Activated T-helper 17 cell treated with anti-CD3 and anti-CD28 coated beads, Interleukin-2, amount 50 U/mL, for 72 hours (primary cell): ENCODE measurements at regions not wholly inside any gene's neighbourhood (a gene's known extent, or its start where the extent isn't known, plus 50 kb on each side); places are given as distances from the start of the nearest gene placed in this dataset.

Experiments
- ATAC-seq: fragments of 150-1000 bp; cut with Tn5 transposase; replicated peaks from 2 replicates; pipeline ENCODE4 v1.10.0; 2021; ENCODE audit warnings: mild to moderate bottlenecking, moderate library complexity
- H3K27ac Mint-ChIP-seq: one replicate; pipeline ENCODE4 v1.8.0; 2022; ENCODE audit warnings: mixed read lengths
- H3K27me3 Mint-ChIP-seq: one replicate; pipeline ENCODE4 v1.8.0; 2022; ENCODE audit warnings: mixed read lengths
- H3K36me3 Mint-ChIP-seq: one replicate; pipeline ENCODE4 v1.8.0; 2022; ENCODE audit warnings: low read depth, mild to moderate bottlenecking, mixed read lengths
- H3K4me1 Mint-ChIP-seq: one replicate; pipeline ENCODE4 v1.8.0; 2022; ENCODE audit warnings: mixed read lengths
- H3K4me3 Mint-ChIP-seq: one replicate; pipeline ENCODE4 v1.8.0; 2022; ENCODE audit warnings: mild to moderate bottlenecking, mixed read lengths
- H3K9me3 Mint-ChIP-seq: one replicate; pipeline ENCODE4 v1.8.0; 2022; ENCODE audit warnings: mixed read lengths

DNA sequence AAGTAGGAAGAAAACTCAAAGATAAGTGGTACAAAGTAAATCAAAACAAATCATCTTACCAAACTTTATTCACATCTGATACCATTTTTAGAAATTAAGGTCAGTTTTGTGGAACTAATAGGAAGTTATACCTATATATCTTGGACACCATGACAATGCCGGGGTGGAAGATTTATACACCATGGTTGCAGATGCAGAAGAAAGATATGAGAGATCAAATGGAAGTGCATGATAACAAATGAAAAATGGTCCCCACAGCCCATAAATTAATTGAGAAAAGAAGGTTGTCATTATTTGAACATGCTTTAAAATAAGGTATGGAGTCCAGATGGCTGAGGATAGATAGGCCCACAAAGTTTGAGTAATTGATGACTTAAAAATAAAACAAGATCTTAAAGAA, 276.8 kb downstream of the TSHZ3 start:
- H3K27ac Mint-ChIP-seq: no peak overlapping the region
- H3K4me3 Mint-ChIP-seq: no peak overlapping the region
- no peaks in the 10 kb centered on the region for H3K4me1 Mint-ChIP-seq
- ATAC-seq: no peak
- peaks cover 40% of the 10 kb centered on the region for H3K27me3 Mint-ChIP-seq
- no peaks in the 10 kb centered on the region for H3K36me3 Mint-ChIP-seq
- no peaks in the 10 kb centered on the region for H3K9me3 Mint-ChIP-seq

DNA sequence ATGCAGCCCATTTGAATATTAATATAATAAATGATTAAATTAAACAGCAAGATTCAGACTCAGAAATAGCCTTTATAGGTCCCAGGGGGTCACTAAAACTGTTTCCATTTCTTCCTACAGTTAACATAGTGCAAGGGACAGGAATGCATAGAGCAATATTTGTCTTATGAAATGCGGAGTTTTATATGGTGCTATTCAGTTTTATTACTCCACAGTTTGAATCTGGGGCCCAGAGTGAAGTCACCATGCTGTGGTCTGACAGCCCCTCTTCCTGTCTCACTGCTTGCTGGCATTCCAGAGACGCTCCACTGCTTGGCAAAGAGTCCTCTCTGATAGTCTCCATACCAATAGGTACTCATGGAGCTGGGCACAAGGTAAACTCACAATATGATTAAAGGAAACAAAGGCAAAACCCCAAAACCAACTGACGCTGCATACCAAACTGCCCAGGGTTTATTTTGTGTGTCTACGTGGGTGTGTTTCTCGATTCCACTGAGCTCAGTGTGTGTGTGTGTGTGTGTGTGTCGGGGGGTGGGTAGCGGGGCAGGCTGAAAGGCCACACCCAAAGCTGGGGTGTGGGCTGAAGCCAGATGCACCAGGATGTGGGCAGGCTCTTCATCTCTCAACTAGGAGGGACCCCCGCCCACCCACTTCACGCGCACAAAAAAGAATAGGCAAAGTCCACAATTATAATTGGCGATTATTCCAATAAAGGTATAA, 277.9 kb downstream of the TSHZ3 start:
- no peak for ATAC-seq
- Mint-ChIP-seq H3K4me1 (no peaks in the 10 kb centered on the region), H3K27ac (no peak overlapping the region), H3K9me3 (no peaks in the 10 kb centered on the region), H3K4me3 (no peak overlapping the region), H3K27me3 (peaks cover 44% of the 10 kb centered on the region), H3K36me3 (no peaks in the 10 kb centered on the region)

DNA sequence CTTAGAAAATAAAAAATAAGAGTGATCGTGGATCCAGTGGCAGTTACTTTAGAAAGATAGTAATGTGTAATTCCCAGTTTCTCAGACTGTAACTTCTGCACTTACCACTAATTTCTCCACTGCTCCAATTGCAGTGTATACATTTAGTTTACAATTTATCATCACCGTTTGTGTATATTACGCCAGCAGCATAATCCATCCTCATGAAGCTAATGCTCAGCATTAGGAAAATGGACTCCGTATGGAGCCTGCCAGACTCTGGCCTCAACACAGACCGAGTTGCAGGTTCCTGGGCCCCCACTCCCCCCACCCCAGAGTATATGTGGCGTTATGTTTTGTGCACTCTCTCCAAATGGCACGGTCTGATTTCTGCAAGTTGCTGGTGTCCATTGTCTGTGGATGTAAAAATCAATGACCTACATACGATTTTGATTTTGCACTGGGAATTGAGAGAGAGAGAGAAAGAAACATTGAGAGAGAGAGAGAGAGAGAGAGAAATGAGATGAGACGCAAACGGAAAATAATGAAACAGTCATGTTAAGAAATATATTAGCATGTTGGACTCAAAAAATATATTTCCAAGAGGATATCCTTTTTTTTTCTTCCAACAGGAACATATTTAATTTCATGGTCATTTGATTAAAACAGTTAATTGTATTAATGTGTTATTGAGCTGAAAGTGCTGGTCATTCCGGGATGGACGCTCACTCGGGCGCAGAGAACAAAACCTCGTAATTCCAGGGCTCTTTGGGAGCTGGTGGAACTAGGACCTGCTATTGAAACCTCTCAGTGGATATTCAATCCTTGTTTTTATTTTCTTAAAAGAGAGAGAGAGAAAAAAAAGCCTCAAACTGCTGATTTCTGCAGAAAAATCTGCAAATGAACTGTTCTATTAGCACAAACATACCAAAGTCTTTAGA, 278.8 kb downstream of the TSHZ3 start:
- H3K4me3 Mint-ChIP-seq: no peak overlapping the region
- H3K9me3 Mint-ChIP-seq: no peaks in the 10 kb centered on the region
- H3K4me1 Mint-ChIP-seq: no peaks in the 10 kb centered on the region
- peaks cover 40% of the 10 kb centered on the region for H3K27me3 Mint-ChIP-seq
- ATAC-seq: no peak
- no peak overlapping the region for H3K27ac Mint-ChIP-seq
- no peaks in the 10 kb centered on the region for H3K36me3 Mint-ChIP-seq

DNA sequence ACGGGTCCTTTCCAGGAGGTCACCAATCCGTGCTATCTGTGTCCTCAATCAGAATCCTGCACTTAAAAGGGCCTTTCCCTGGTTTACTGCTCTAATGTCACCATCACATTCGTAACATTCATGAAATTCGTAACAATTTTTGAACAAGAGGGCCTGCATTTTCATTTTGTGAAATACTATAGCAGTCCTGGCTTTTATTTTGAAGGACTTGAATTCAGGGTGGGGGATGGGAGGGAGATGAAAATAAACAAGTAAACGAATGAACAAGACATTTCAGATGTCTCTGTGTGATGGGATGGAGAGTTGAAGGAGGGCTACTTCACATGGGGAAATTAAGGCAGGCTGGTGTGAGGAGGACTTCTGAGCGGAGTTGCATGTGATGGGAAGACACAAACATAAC, 281.0 kb downstream of the TSHZ3 start:
- Mint-ChIP-seq H3K4me1 (no peaks in the 10 kb centered on the region), H3K27ac (no peak overlapping the region), H3K27me3 (peaks cover 27% of the 10 kb centered on the region), H3K36me3 (no peaks in the 10 kb centered on the region), H3K9me3 (no peaks in the 10 kb centered on the region), H3K4me3 (no peak overlapping the region)
- no peak for ATAC-seq

DNA sequence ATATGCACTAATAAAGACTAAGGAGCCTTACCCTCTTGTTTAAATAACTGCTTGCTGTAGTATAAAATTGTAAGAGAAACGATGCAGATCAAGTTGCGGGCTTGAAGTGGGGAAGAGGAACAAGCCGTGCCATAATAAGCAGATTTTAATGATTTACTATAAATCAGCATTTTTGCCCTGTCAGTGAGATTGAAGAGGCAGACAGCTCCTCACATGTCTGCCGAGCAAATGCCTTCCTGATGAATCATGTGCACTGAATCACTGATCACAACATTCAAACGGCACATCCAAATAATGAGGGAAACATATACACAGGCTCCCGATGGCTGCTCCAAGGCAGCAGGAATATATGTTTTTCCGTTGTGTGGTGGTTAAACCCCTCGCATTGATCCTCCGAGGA, 282.9 kb downstream of the TSHZ3 start:
- Mint-ChIP-seq H3K4me3 (no peak overlapping the region), H3K9me3 (no peaks in the 10 kb centered on the region), H3K27ac (no peak overlapping the region), H3K36me3 (no peaks in the 10 kb centered on the region), H3K4me1 (no peaks in the 10 kb centered on the region), H3K27me3 (peaks cover 31% of the 10 kb centered on the region)
- no peak for ATAC-seq

DNA sequence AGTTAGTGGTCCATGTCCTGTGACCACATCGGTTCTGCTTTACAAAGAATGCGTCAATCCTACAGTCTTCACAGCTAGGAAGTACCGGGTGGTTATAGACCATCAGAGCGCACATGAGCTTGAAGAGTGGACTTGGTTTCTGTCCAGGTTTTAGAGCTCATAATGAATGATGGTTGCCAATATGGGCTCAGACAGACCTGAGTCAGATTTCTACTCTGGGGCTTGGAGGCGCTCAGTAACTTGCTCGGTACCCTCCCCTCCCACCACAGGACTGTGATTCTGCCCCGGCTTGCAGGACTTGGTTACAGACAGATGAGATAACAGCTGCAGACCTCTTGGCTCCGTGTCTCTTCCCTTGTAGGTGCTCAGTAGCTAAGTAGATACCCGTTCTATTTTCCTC, 284.7 kb downstream of the TSHZ3 start:
- no peaks in the 10 kb centered on the region for H3K9me3 Mint-ChIP-seq
- no peaks in the 10 kb centered on the region for H3K36me3 Mint-ChIP-seq
- no peaks in the 10 kb centered on the region for H3K4me1 Mint-ChIP-seq
- ATAC-seq: no peak
- peaks cover 30% of the 10 kb centered on the region for H3K27me3 Mint-ChIP-seq
- no peak overlapping the region for H3K4me3 Mint-ChIP-seq
- H3K27ac Mint-ChIP-seq: no peak overlapping the region

DNA sequence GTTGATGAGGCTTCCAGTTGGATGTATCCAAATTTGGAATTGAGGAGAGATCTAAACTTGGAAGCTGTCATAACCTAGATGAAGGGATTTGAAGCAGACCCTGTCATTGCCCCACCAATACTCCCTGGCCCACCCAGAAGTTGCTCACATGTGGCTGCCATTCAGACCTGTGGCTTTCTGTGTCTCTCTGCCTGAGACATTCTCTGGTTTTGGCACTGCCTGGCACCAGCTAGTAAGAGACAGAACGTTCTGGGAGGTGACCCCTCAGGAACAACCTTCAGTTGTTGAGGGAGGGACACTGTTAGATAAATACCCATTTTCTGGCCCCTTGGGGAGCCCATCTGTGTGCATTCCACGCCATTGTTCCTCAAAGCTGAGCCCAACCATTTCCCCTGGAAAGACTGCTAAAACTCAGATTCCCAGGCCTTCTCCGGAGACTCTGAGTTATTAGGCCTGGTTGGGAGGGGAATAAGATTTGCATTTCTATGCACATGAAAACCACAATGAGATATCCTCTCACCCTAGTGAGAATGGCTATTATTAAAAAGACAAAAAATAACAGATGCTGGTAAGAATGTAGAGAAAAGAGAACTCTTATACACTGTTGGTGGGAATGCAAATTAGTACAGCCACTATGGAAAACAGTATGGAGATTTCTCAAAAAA, 290.4 kb downstream of the TSHZ3 start:
- no peaks in the 10 kb centered on the region for H3K9me3 Mint-ChIP-seq
- ATAC-seq: no peak

DNA sequence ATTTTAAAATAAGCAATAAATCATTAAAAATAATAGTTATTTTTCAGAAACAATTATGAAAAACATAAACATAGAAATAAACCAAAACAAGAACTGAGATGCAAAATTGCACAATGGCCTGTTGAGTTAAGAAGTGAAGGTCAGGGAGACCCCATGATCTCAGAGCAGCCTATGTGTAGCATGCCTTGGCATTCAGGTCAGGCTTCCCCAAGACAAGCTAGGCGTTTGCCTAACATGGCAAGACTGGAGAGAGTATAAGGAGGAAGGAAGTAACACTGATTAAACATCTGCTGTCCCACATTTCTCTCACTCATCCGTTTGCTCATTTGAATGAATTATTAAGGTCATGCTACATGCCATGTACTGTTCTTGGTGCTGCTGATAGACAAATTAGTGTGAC, 291.8 kb downstream of the TSHZ3 start:
- Mint-ChIP-seq H3K27ac (no peak overlapping the region), H3K4me1 (no peaks in the 10 kb centered on the region), H3K4me3 (no peak overlapping the region), H3K9me3 (no peaks in the 10 kb centered on the region), H3K36me3 (no peaks in the 10 kb centered on the region), H3K27me3 (peaks cover 34% of the 10 kb centered on the region)
- ATAC-seq: no peak

More for the DNA sequence above, 290.4 kb downstream of the TSHZ3 start:
- Mint-ChIP-seq H3K36me3 (no peaks in the 10 kb centered on the region), H3K27ac (no peak overlapping the region), H3K4me1 (no peaks in the 10 kb centered on the region), H3K27me3 (peaks cover 36% of the 10 kb centered on the region), H3K4me3 (no peak overlapping the region)

DNA sequence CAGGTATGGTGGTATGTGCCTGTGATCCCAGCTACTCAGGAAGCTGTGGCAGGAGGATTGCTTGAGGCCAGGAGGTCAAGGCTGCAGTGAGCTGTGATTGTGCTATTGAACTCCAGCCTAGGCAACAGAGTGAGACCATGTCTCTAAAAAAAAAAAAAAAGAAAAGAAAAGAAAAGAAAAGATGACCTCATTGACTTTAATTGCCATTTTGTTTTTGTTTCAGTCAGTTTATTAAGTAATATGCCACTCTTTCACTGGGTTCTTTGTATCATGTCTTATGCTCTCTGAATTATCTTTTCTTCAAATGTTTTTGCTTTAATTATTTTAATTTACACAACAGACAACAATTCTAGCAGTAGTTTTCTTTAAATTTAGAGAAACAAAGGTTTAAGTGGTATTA, 293.8 kb downstream of the TSHZ3 start:
- peaks cover 37% of the 10 kb centered on the region for H3K27me3 Mint-ChIP-seq
- H3K4me1 Mint-ChIP-seq: no peaks in the 10 kb centered on the region
- no peak overlapping the region for H3K27ac Mint-ChIP-seq
- no peaks in the 10 kb centered on the region for H3K9me3 Mint-ChIP-seq
- ATAC-seq: no peak
- no peak overlapping the region for H3K4me3 Mint-ChIP-seq
- no peaks in the 10 kb centered on the region for H3K36me3 Mint-ChIP-seq

DNA sequence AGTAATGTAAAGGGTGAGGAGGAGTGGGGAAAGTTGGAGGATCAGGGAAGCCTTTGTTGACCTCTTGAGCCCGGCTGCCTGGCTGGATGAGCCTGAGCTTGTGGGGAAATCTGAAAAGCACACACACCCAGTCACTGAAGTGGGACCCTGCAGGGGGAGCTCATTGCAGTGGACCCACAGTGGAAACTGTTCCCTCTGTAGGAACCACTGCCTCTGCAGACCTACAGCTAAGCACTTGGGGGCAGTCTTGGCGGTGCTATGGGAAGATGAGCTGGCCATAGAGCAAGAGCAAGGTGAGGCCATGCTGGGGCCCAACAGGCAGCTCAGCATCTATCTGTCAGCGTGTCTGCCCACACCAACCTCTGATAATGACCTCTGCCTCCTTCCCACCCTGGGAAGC, 294.8 kb downstream of the TSHZ3 start:
- H3K36me3 Mint-ChIP-seq: no peaks in the 10 kb centered on the region
- no peak overlapping the region for H3K27ac Mint-ChIP-seq
- H3K4me3 Mint-ChIP-seq: no peak overlapping the region
- H3K9me3 Mint-ChIP-seq: no peaks in the 10 kb centered on the region
- peak; percentile 75 for ATAC-seq
- H3K4me1 Mint-ChIP-seq: no peaks in the 10 kb centered on the region
- H3K27me3 Mint-ChIP-seq: peaks cover 32% of the 10 kb centered on the region

DNA sequence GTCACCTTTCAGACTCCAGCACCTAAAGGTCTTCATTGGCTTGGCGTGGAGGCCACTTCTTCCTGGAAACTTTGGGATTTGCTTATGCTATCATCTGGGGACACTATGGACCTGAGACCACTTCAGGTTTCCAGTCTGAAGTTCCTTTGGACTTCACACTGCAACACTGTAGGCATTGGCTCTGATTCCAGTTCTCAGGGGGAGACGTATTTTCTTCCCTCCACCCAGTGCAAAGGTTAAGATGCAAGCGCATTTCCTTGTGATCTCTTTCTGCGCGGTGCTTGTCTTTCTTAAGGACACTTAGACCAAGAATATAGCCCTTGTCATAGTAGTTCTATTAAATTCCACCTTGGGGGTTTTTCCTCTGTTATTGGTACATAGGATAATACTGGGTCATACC, 299.8 kb downstream of the TSHZ3 start:
- no peaks in the 10 kb centered on the region for H3K4me1 Mint-ChIP-seq
- no peak overlapping the region for H3K27ac Mint-ChIP-seq

DNA sequence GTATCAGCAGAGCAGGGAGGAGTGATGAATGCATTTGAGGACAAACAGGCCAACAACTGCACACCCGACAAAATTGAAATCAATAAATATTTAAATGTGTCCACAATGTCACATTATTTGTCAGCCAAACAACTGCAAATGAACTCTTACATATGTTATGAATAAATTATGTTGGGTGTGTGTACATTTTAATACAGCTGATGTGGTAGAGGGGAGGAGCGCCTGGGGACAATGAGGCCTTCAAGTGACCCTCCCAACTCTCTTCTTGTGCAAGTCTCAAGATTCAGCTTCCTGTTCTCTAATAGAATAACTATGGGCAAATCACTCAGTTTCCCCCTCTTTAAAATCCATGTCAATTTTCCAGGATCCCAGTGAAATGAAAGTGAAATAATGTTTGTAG, 303.2 kb downstream of the TSHZ3 start:
- no peaks in the 10 kb centered on the region for H3K36me3 Mint-ChIP-seq
- H3K27ac Mint-ChIP-seq: no peak overlapping the region
- H3K4me1 Mint-ChIP-seq: no peaks in the 10 kb centered on the region
- no peak for ATAC-seq
- H3K27me3 Mint-ChIP-seq: peaks cover 14% of the 10 kb centered on the region
- no peaks in the 10 kb centered on the region for H3K9me3 Mint-ChIP-seq
- no peak overlapping the region for H3K4me3 Mint-ChIP-seq

More for the DNA sequence above, 299.8 kb downstream of the TSHZ3 start:
- Mint-ChIP-seq H3K27me3 (peaks cover 23% of the 10 kb centered on the region), H3K36me3 (no peaks in the 10 kb centered on the region), H3K9me3 (no peaks in the 10 kb centered on the region), H3K4me3 (no peak overlapping the region)
- ATAC-seq: no peak

DNA sequence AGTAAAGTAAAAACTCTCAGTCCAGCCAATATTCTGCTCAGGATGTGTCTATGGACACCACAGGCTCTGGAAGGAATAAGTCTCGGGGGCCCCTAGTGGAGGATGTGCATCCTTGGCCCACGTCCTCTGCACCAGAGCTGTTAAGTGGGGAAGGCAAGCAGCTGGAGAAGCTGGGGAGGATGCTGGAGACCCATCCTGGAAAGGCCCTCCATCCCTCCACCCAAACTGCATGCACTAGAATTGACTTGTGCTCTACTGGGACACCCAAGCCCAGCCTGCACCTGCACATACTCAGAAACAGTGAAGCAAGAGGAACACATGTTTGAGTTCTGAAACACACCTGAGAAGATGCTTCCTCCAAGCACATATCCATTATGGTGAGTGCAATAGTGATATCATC, 307.8 kb downstream of the TSHZ3 start:
- Mint-ChIP-seq H3K4me3 (no peak overlapping the region), H3K9me3 (no peaks in the 10 kb centered on the region), H3K27me3 (peaks cover 27% of the 10 kb centered on the region), H3K27ac (no peak overlapping the region), H3K4me1 (no peaks in the 10 kb centered on the region), H3K36me3 (no peaks in the 10 kb centered on the region)
- ATAC-seq: no peak

DNA sequence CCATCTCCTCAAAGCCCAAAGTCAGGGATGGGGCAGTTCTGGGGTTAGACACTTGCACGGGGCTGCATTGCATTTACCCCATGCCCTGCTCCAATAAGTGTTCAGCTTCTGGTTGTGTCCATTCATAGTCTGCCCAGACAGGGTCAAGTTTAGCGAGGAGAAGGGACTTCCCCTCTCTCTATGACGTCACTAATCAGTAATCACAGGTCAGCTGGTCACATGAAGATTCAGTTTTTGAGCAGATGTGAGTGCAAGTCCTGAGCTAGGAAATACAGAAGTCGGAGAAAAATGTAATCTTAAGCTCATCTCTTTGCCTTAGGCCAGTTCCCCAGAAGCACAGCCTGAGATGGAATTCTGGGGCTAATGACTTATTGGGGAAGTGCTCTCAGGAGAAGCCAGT, 310.1 kb downstream of the TSHZ3 start:
- Mint-ChIP-seq H3K27ac (no peak overlapping the region), H3K27me3 (peaks cover 36% of the 10 kb centered on the region), H3K9me3 (no peaks in the 10 kb centered on the region), H3K4me1 (no peaks in the 10 kb centered on the region), H3K36me3 (no peaks in the 10 kb centered on the region), H3K4me3 (no peak overlapping the region)
- ATAC-seq: no peak
